ENCODE measurements at regions not wholly inside any gene's neighbourhood (a gene's known extent, or its start where the extent isn't known, plus 50 kb on each side); places are given as distances from the start of the nearest gene placed in this dataset.

DNA sequence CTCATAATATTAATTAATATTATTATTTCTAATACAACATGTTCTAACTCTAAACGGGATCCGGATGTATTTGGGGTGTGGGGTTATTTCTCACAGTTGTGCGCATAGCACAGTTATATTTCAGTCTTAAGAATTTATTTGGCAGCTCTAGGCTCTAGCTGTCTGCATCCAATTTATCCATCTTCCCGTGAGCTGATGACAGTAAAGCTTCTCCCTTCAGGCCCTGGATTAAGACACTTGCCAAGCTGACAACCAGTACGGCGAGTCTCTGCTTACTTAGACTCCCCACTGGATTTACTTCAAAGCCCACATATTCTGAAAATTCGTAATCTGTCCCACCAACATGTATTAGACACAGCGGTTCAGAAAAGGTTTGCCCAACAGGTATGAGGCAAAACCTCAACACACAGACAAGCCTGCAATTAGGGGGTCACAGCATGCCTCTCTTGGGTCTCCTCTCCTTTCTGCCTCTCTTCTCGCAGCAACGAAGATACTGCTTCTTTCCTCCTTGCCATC lies 232.9 kb upstream of the TMTC1 start:
- Histone ChIP-seq H3K4me1 (no peaks in the 10 kb centered on the region), H3K4me3 (no peak overlapping the region), H3K27ac (no peak overlapping the region), H3K9me3 (no peaks in the 10 kb centered on the region), H3K27me3 (no peaks in the 10 kb centered on the region), H3K36me3 (no peaks in the 10 kb centered on the region)
- ATAC-seq (no peak), FAIRE-seq (no peak), DNase-seq (no peak)
- 84 to 86% methylated on average over 10 of the region's 10 CpGs for WGBS, 2 donors
- TF ChIP-seq, protein P1, sequence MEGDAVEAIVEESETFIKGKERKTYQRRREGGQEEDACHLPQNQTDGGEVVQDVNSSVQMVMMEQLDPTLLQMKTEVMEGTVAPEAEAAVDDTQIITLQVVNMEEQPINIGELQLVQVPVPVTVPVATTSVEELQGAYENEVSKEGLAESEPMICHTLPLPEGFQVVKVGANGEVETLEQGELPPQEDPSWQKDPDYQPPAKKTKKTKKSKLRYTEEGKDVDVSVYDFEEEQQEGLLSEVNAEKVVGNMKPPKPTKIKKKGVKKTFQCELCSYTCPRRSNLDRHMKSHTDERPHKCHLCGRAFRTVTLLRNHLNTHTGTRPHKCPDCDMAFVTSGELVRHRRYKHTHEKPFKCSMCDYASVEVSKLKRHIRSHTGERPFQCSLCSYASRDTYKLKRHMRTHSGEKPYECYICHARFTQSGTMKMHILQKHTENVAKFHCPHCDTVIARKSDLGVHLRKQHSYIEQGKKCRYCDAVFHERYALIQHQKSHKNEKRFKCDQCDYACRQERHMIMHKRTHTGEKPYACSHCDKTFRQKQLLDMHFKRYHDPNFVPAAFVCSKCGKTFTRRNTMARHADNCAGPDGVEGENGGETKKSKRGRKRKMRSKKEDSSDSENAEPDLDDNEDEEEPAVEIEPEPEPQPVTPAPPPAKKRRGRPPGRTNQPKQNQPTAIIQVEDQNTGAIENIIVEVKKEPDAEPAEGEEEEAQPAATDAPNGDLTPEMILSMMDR (IDR thresholded peaks at IDR 0.05) = no peak
- intact Hi-C loops (cut with DNase I) = no loop called here

DNA sequence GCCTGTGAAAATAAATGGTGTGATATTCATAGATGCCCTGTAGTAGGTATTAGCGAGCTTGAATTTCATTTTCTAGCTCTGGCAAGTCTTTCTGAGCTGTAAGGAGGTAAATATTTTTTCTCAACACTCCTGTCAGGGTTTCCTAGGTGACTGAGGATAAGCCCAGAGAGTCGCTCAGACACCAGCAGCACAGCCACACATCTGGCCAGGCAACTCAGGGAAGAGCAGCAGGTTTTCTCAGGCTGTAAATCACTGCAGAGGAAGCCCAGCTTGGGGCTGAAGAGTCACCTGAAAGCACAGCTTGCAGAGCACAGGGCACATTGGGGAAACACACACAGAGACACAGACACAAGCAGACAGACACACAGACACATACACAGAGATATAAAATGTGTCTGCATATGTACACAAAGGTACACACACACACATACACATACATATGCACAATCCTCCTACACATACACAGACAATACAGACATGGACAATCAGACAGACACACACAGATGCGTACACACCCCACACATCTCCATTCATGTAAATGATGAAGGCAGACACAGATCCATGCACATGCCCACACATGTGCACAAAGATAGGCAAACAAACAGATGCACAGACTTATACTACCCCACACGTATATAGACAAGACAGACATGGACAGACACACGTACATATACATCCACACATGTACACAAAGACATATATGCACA lies 232.0 kb upstream of the TMTC1 start:
- 56 to 57% methylated on average over 5 of the region's 5 CpGs for WGBS, 2 donors
- FAIRE-seq = no peak

DNA sequence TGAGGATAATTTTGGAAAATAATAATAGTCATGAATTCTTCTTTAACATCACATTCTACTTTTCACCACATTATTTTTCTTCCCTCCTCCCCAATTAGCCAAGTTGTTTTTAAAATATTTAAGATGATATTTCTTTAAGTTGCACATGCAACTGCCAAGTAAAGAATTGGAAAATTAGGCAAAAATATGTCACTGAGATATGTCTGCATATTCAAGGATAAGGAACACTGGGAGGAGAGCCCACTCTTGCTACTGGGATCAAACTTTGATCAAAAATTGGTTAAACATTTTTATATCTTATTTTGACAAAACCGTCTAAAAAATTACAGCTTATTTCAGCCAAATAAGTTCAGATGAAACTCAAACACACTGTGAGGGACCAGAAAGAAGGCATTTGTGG lies 231.2 kb upstream of the TMTC1 start:
- no peaks in the 10 kb centered on the region for H3K27me3 ChIP-seq
- H3K4me3 ChIP-seq = no peak overlapping the region
- no peak overlapping the region for H3K27ac ChIP-seq
- ATAC-seq (no peak), DNase-seq (no peak), FAIRE-seq (no peak)
- intact Hi-C loops (cut with DNase I) = no loop called here
- WGBS, 2 donors = 16 to 23% methylated on average over 1 of the region's 1 CpG
- H3K36me3 ChIP-seq = no peaks in the 10 kb centered on the region
- no peaks in the 10 kb centered on the region for H3K9me3 ChIP-seq
- TF ChIP-seq, protein P1 (IDR thresholded peaks at IDR 0.05) = no peak
- no peaks in the 10 kb centered on the region for H3K4me1 ChIP-seq

More for the DNA sequence above, 232.0 kb upstream of the TMTC1 start:
- ATAC-seq (no peak), DNase-seq (no peak)
- H3K36me3 ChIP-seq = no peaks in the 10 kb centered on the region
- TF ChIP-seq, protein P1 (IDR thresholded peaks at IDR 0.05) = no peak
- no peak overlapping the region for H3K27ac ChIP-seq
- H3K27me3 ChIP-seq = no peaks in the 10 kb centered on the region
- H3K4me3 ChIP-seq = no peak overlapping the region
- intact Hi-C loops (cut with DNase I) = no loop called here
- H3K9me3 ChIP-seq = no peaks in the 10 kb centered on the region
- H3K4me1 ChIP-seq = no peaks in the 10 kb centered on the region

DNA sequence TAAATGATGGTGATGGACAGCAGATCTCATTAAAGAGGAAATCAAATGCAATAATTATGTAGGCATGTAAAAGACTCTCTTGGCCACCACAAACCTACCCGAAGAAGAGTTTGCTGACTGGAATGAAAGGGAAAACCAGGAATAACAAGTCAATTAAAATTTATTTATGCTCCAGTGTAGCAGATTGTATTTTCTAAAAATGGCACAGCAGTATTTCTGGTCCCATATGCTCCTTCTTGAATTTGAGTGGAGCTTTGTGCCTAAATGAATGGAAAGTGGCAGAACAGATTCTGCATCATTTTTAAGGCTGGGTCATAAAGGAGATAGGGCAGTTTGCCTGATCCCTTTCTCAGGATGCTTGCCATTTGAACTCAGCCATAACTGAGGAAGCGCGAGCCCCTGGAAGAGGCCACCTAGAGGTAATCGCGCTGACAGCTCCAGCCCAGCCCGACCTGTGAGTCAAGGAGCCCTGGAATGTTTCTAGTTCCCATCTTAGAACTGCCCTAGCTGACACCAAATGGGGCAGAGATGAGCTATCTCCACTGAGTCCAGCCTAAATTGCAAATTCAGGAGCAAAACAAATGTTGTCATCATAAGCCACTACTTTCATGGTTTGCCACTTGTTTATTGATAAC lies 229.2 kb upstream of the TMTC1 start:
- WGBS, 2 donors = 35 to 48% methylated on average over 6 of the region's 6 CpGs
- no peak overlapping the region for H3K4me3 ChIP-seq
- no peak for DNase-seq
- no peak overlapping the region for H3K27ac ChIP-seq
- intact Hi-C loops (cut with DNase I) = no loop called here
- TF ChIP-seq, protein P1 (IDR thresholded peaks at IDR 0.05) = no peak
- H3K36me3 ChIP-seq = no peaks in the 10 kb centered on the region
- H3K9me3 ChIP-seq = no peaks in the 10 kb centered on the region
- no peak for ATAC-seq
- H3K27me3 ChIP-seq = no peaks in the 10 kb centered on the region
- FAIRE-seq = no peak
- H3K4me1 ChIP-seq = no peaks in the 10 kb centered on the region
